ENCODE measurements at regions not wholly inside any gene's neighbourhood (a gene's known extent, or its start where the extent isn't known, plus 50 kb on each side); places are given as distances from the start of the nearest gene placed in this dataset.
"Not testable (repeated sequence)": the region's sequence is repeated elsewhere in the genome, so short reads cannot be mapped to it uniquely, and the experiment has no call there.

DNA sequence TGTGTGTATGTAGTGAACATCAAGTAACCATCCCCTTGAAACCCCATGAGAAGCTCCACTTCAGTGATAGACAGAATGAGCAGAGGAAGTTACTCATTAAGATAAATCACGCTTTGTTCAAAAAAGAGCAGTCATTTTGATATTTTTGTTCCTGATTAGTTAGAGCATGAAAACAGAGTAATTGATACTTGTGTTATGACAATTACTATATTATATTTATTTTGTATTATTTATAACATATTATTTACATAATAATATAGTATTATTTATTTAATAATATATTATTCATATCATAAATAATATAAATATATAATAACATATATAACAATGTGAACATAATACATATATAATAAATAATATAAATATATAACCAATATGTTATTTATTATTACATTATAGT is 580.9 kb downstream of the SOX5 start:
- no peak for DNase-seq (ENCODE audit: low spot score)

GRCh38 chr12:23375621-23376020 is 573.8 kb downstream of the SOX5 start:
- DNase-seq (ENCODE audit: low spot score) = no peak

- no peak for DNase-seq (ENCODE audit: low spot score)
These were observed 573.2 kb downstream of the SOX5 start for GRCh38 chr12:23376238-23376637.

GRCh38 chr12:23380419-23381100 is 568.9 kb downstream of the SOX5 start:
- no peak for DNase-seq (ENCODE audit: low spot score)

DNA sequence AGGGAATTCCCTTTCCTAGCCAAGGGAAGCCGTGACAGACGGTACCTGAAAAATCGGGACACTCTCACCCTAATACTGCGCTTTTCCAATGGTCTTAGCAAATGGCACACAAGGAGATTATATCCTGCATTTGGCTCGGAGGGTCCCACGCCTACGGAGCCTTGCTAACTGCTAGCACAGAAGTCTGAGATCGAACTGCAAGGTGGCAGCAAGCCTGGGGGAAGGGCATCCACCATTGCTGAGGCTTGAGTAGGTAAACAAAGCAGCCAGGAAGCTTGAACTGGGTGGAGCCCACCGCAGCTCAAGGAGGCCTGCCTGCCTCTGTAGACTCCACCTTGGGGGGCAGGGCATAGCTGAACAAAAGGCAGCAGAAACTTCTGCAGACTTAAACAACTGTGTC is 560.6 kb downstream of the SOX5 start:
- not testable (repeated sequence) for DNase-seq (ENCODE audit: low spot score)

- not testable (repeated sequence) for DNase-seq (ENCODE audit: low spot score)
These were observed 560.2 kb downstream of the SOX5 start for GRCh38 chr12:23389315-23389714.

DNA sequence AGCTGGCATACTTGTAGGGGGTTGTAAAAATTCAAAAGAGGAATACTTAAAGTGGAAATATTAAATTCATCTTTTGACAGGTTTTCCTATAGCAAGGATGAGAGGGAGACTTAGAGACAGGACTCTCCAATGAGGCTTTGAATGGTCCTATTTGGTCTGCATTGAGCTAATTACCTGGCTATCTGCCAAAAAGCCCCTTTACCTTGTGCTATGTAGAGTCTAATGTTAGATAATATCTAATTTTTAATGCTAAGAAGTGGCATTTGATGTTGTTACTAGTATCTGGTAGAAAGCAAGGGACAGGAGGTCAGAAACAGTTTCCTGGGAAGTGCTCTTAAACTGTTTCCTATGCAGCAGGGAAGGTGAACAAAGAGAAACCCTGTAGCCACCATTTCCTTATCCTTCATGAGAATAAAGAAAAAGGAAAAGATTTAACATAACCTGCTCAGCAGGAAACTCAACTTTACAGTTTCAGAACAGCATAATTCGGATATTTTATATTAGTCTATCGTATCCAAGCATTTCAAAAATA is 550.0 kb downstream of the SOX5 start:
- no peak for DNase-seq (ENCODE audit: low spot score)

- DNase-seq (ENCODE audit: low spot score) = no peak
These were observed 534.3 kb downstream of the SOX5 start for GRCh38 chr12:23415180-23415579.

DNA sequence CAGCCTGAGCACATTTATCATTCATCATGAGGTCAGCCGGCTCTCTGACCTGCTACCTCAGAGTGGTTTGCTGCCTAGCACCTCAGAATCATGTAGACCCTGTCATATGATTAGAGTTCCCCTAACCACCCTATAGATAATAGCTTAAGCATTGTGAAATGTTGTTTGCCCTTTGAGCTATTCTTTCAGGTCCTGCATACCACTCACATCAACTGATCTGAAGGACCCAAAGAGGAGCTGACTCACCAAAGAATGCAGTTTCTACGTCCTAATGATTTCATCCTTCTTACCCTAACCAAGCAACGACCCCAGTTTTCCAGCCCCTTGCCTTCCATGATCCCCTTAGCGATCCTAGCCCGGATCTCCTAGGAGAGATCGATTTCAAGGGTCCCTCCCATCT is 527.9 kb downstream of the SOX5 start:
- DNase-seq (ENCODE audit: low spot score) = no peak

DNA sequence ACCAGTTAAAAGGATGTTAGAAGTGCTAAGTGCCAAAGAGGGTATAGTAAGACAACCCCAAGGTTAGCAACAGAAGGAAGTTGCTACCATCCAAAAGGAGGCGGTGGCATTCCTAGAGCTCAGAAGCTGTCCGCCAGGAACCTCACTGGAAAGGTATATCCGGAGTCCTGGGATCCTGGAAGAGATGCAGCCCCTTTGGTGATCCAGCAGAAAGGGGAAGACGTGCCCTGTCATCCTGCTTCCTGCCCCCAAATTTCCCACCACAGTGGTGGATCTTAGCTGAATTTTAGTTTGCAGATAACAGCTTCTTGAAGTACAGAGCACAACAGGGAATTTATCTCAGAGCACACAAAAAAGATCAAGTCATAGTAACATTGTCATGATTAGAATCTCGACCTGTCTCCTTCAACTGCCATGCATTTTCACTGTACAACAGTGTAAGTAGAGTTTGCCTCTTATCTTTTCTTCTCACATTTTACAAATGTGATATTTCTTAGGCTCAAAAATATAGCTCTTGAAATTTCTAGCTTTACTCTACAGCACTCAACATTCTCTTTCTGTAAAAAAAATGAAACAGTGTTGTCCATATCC is 526.3 kb downstream of the SOX5 start:
- no peak for DNase-seq (ENCODE audit: low spot score)

GRCh38 chr12:23423796-23424195 is 525.7 kb downstream of the SOX5 start:
- no peak for DNase-seq (ENCODE audit: low spot score)

GRCh38 chr12:23424685-23425084 is 524.8 kb downstream of the SOX5 start:
- DNase-seq (ENCODE audit: low spot score) = no peak

GRCh38 chr12:23426328-23426727 is 523.1 kb downstream of the SOX5 start:
- no peak for DNase-seq (ENCODE audit: low spot score)

GRCh38 chr12:23428758-23429157 is 520.7 kb downstream of the SOX5 start:
- DNase-seq (ENCODE audit: low spot score) = no peak

- DNase-seq (ENCODE audit: low spot score) = no peak
These were observed 518.5 kb downstream of the SOX5 start for GRCh38 chr12:23431006-23431405.

- no peak for DNase-seq (ENCODE audit: low spot score)
These were observed 516.3 kb downstream of the SOX5 start for GRCh38 chr12:23433121-23433520.

- no peak for DNase-seq (ENCODE audit: low spot score)
These were observed 515.3 kb downstream of the SOX5 start for GRCh38 chr12:23434154-23434553.

DNA sequence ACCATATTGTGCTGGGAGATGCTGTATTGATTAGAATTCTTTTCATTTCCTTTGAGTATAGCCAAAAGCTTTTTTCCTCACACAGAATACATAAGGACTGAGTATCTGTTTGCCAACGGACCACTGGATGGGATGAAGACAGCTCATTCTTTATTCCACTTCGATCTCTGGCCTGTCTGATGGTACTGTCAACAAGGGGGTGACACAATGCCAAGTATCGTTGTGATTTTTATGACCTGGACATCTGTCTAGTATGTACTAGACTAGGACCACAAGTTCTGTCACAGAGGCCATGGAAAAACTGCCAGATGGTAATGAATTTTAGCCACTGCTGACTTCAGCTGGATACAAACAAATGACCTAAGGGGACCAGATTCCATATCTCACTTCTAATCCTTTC is 502.7 kb downstream of the SOX5 start:
- no peak for DNase-seq (ENCODE audit: low spot score)

- DNase-seq (ENCODE audit: low spot score) = no peak
These were observed 498.7 kb downstream of the SOX5 start for GRCh38 chr12:23450810-23451209.

GRCh38 chr12:23455283-23455682 is 494.2 kb downstream of the SOX5 start:
- no peak for DNase-seq (ENCODE audit: low spot score)

GRCh38 chr12:23458640-23459039 is 490.8 kb downstream of the SOX5 start:
- DNase-seq (ENCODE audit: low spot score) = no peak

DNA sequence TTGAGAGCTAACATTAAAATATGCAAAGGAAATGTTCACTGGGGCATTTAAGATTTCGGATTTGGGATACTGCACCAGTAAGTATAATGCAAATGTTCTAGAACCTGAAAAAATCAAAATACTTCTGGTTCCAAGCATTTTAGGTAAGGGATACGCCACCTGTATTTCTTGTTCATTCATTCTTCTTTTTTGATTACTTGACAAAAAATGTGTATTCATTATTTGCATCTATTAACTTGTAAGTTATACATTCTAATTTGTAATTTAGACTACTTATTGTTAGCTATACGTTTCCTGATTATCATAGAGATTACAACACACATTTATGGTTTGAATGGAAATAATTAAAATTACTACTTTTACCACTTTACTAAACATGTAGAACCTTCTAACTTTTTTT is 486.9 kb downstream of the SOX5 start:
- no peak for DNase-seq (ENCODE audit: low spot score)

GRCh38 chr12:23463172-23463571 is 486.3 kb downstream of the SOX5 start:
- DNase-seq (ENCODE audit: low spot score) = no peak

GRCh38 chr12:23464241-23464812 is 485.1 kb downstream of the SOX5 start:
- DNase-seq (ENCODE audit: low spot score) = no peak

All from CD4-positive, alpha-beta T cell treated with Interleukin-6 at 100 ng/mL for 8 hours (primary cell).